GM10248 (cell line): ENCODE measurements at regions not wholly inside any gene's neighbourhood (a gene's known extent, or its start where the extent isn't known, plus 50 kb on each side); places are given as distances from the start of the nearest gene placed in this dataset.
"Not testable (repeated sequence)": the region's sequence is repeated elsewhere in the genome, so short reads cannot be mapped to it uniquely, and the experiment has no call there.

Experiments
- CTCF ChIA-PET: fragments of 300-600 bp; sonication (Branson Sonifier 250); formaldehyde crosslinking; extraction: SDS; loops from one replicate; lab custom pipeline; 2021; ENCODE audit warnings: antibody characterized with exemption; lab: Yijun Ruan, JAX
- POLR2A ChIA-PET: fragments of 350-650 bp; sonication (Branson Sonifier 250); formaldehyde crosslinking; extraction: SDS; loops from one replicate; lab custom pipeline; 2020; ENCODE audit warnings: antibody characterized with exemption; lab: Yijun Ruan, JAX
- DNase-seq: peaks from one replicate; pipeline ENCODE4 v3.0.0; 2012; ENCODE audit errors: extremely low spot score
- TF ChIP-seq, protein P1 (sequence below): IDR thresholded peaks from 2 replicates; pipeline ENCODE4 v1.5.1; 2012; ENCODE audit warnings: mild to moderate bottlenecking, low read depth; ENCODE audit errors: extremely low read depth, missing control alignments, control extremely low read depth

DNA sequence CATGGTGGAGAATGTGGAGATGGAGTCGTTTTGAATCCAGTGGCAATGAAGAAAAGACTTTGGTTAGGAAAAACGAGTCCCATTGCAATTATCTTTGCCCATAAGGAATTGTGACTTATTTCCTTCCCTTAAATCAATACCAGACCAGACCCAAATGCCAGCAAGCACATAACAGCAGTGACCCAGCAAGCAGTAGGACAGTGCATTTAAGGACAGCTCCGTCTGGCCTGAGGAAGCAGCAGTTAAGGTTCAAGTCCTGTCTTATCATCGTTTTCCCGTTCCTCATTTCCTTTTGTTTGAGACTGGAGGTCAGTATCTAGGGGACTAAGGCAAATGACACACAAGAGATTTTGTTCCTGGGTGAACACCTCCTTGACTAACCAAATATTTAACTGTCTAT, 74.6 kb upstream of the FAM20A start:
- no peak for DNase-seq
- POLR2A ChIA-PET: no interaction called here
- TF ChIP-seq, protein P1, sequence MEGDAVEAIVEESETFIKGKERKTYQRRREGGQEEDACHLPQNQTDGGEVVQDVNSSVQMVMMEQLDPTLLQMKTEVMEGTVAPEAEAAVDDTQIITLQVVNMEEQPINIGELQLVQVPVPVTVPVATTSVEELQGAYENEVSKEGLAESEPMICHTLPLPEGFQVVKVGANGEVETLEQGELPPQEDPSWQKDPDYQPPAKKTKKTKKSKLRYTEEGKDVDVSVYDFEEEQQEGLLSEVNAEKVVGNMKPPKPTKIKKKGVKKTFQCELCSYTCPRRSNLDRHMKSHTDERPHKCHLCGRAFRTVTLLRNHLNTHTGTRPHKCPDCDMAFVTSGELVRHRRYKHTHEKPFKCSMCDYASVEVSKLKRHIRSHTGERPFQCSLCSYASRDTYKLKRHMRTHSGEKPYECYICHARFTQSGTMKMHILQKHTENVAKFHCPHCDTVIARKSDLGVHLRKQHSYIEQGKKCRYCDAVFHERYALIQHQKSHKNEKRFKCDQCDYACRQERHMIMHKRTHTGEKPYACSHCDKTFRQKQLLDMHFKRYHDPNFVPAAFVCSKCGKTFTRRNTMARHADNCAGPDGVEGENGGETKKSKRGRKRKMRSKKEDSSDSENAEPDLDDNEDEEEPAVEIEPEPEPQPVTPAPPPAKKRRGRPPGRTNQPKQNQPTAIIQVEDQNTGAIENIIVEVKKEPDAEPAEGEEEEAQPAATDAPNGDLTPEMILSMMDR: no peak
- CTCF ChIA-PET: no interaction called here

DNA sequence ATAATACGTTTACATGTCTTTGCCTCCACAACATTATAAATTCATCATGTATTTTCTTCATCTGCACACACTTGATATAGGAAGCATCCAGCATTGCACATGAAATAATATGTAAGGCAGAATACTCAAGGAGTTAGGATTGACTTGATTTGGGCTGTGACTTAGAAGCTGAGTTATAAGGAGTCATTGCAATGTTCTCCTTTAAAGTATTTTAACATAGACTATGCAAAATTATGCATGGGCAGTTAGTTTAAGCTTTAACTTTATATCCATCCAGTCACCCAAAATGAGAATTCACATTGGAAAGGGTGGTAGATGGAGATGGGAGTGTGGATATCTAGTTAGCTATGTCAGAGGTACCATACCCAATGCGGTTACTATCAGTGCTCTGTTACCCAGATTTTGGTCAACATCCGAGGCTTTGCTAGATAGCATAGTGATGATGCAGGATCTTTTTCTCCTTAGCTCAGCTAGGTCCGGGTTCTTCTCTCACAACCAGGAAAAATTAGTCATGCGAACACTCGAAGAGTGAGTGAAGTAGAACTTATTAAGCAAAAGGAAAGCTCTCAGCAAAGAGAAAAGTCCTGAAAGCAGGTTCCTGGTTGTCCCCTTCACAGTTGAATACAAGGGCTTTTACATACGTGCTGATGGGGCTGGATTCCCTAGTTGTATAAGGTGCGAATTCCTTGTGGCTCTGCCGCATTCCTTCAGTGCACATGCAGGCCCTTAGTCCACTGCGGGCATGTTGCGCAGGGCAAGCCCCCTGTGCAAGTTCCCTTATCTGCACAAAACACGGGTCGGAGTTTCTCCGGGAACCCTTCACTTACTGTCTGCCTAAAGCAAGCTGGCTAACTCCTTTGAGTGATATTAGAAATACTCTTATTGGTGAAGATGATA, 73.1 kb upstream of the FAM20A start:
- ChIA-PET CTCF (interaction anchor here (1.0 to 1.2 kb wide), 2 partner anchors 9 to 17 kb away, joined by 3 read pairs; no protein-coding TSS in a partner anchor), POLR2A (no interaction called here)
- no peak for DNase-seq
- TF ChIP-seq, protein P1: no peak

DNA sequence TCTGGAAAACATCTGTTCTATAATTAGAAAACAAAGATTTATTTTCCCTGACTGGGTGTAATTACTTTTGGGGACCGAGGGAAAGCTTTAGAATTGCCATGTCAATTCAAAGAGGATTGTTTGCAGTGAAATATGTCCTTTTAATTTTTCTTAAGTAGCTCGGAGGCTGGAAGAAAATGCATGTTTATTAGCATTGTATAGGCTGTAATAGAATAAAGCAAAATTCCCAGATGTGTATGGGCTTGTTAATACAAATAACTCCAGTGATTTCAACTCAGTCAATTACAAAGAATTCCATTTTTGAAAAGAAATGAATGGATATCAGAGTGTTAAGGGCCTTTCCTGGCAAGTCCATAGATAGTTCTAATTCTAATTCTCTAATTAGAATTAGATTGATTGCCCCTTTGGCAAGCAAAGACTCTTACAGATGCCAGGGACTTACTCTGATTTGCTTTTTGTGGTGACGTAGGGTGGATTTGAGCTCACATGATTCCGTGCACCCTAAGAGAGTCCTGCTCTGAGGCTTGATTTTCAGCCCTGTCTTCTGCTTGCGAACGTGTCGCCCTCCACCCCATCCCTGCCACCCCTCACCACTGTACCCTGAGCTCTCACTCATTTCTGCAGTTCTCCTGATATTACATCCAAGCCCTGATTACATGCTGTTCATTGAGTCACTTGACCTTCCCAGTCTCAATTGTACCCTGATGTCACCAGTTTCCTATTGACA, 70.0 kb upstream of the FAM20A start:
- no peak for DNase-seq
- TF ChIP-seq, protein P1: no peak
- CTCF ChIA-PET: interaction anchor here (1.3 kb wide), 1 partner anchor 19 kb away, joined by 3 read pairs; no protein-coding TSS in a partner anchor

DNA sequence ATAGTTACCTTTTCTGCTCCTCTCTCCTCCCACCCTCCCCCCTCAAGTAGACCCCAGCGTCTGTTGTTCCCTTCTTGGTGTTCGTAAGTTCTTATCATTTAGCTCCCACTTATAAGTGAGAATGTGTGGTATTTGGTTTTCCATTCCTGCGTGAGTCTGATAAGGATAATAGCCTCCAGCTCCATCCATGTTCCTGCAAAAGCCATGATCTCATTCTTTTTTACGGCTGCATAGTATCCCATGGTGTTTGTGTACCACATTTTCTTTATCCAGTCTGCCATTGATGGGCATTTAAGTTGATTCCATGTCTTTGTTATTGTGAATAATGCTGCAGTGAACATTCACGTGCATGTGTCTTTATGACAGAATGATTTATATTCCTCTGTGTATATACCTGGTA, 65.3 kb upstream of the FAM20A start:
- POLR2A ChIA-PET, DNase-seq, CTCF ChIA-PET: not testable (repeated sequence)

More for the DNA sequence above, 70.0 kb upstream of the FAM20A start:
- POLR2A ChIA-PET: no interaction called here

DNA sequence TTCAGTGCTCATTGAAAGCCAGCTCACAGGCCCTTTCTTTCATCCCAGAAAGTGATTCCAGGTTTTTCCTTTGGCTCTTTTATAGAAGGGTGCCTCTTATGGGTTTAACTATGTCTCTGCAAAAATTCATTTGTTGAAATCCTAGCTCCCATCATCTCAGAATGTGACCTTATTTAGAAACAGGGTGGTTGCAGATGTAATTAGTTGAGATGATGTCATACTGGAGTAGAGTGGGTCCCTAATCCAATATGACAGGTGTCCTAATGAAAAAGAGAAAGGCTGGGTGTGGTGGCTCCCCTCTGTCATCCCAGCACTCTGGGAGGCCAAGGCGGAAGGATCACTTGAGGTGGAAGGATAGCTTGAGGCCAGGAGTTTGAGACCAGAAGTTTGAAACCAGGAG, 64.2 kb upstream of the FAM20A start:
- TF ChIP-seq, protein P1: no peak
- ChIA-PET CTCF (interaction anchor here (0.7 to 1.2 kb wide), 2 partner anchors 9 to 29 kb away, joined by 3 read pairs; no protein-coding TSS in a partner anchor), POLR2A (no interaction called here)
- DNase-seq: no peak

DNA sequence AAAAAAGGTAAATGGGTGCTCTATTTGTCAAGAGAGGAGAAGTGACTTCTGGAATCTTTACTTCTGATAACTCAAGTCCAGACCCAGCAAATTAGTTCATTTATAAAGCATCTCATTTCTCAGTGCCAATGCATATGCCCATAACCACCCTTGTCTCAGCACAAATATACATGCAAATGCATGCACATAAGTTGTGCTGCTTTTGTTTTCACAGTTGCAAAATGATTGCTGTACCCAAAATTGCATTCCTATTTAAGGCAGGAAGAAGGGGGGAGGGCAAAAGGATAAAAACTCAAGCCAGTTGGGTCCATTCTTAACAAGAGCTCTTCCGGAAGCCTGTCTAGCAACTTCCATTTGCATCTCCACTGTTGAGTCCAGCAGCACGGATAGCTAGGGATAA, 61.3 kb upstream of the FAM20A start:
- TF ChIP-seq, protein P1: no peak
- DNase-seq: no peak
- ChIA-PET CTCF (no interaction called here), POLR2A (no interaction called here)
